ENCODE measurements at regions not wholly inside any gene's neighbourhood (a gene's known extent, or its start where the extent isn't known, plus 50 kb on each side); places are given as distances from the start of the nearest gene placed in this dataset.

GRCh38 chr14:44291366-44291915 is 215.6 kb downstream of the FSCB start:
- no peaks in the 10 kb centered on the region for H3K36me3 ChIP-seq
- TF ChIP-seq POLR2A (IDR thresholded peaks at IDR 0.05) = no peak
- no peak for TF ChIP-seq CTCF (IDR thresholded peaks at IDR 0.05 in 8 of 11, conservative IDR thresholded peaks at IDR 0.05 in 3 of 11)
- no peak for TF ChIP-seq POLR2AphosphoS5 (IDR thresholded peaks at IDR 0.05)
- H3K9me3 ChIP-seq = peaks cover 0 to 15% (median 5%) of the 10 kb centered on the region in 8 donors
- H3K27ac ChIP-seq = no peak overlapping the region
- WGBS, 5 donors = 73 to 82% (median 74%) methylated on average over 8 of the region's 8 CpGs
- no peak overlapping the region for H3K4me3 ChIP-seq
- intact Hi-C loops (cut with DNase I; ENCODE audit: low total_unique reads) = no loop called here
- H3K4me1 ChIP-seq = no peaks in the 10 kb centered on the region
- no peak for DNase-seq
- H3K27me3 ChIP-seq (replicated peaks in 1 of 7) = no peaks in the 10 kb centered on the region

- no peak overlapping the region for H3K4me3 ChIP-seq
- intact Hi-C loops (cut with DNase I; ENCODE audit: low total_unique reads) = no loop called here
- no peak for DNase-seq
- no peaks in the 10 kb centered on the region for H3K27me3 ChIP-seq (replicated peaks in 1 of 7)
- 87 to 92% (median 90%) methylated on average over 2 of the region's 2 CpGs for WGBS, 5 donors
- no peaks in the 10 kb centered on the region for H3K36me3 ChIP-seq
- H3K9me3 ChIP-seq = no peaks in the 10 kb centered on the region
- no peak overlapping the region for H3K27ac ChIP-seq
- no peaks in the 10 kb centered on the region for H3K4me1 ChIP-seq
- TF ChIP-seq POLR2A (IDR thresholded peaks at IDR 0.05) (no peak), CTCF (IDR thresholded peaks at IDR 0.05 in 8 of 11, conservative IDR thresholded peaks at IDR 0.05 in 3 of 11) (no peak)
Measured at GRCh38 chr14:44287858-44288257, 219.2 kb downstream of the FSCB start.

- Histone ChIP-seq H3K4me3 (no peak overlapping the region), H3K27me3 (replicated peaks in 1 of 7) (no peaks in the 10 kb centered on the region), H3K4me1 (no peaks in the 10 kb centered on the region), H3K36me3 (no peaks in the 10 kb centered on the region), H3K9me3 (no peaks in the 10 kb centered on the region), H3K27ac (no peak overlapping the region)
- intact Hi-C loops (cut with DNase I; ENCODE audit: low total_unique reads) = no loop called here
- TF ChIP-seq CTCF (IDR thresholded peaks at IDR 0.05 in 8 of 11, conservative IDR thresholded peaks at IDR 0.05 in 3 of 11) (no peak), POLR2A (IDR thresholded peaks at IDR 0.05) (no peak), POLR2AphosphoS5 (IDR thresholded peaks at IDR 0.05) (no peak)
- 65 to 88% (median 70%) methylated on average over 2 of the region's 2 CpGs for WGBS, 5 donors
- DNase-seq = no peak
Measured at GRCh38 chr14:44286201-44286600, 220.9 kb downstream of the FSCB start.

GRCh38 chr14:44283836-44284235 is 223.2 kb downstream of the FSCB start:
- 40 to 63% (median 54%) methylated on average over 1 of the region's 1 CpG for WGBS, 5 donors
- Histone ChIP-seq H3K27me3 (replicated peaks in 1 of 7) (no peaks in the 10 kb centered on the region), H3K36me3 (no peaks in the 10 kb centered on the region), H3K4me1 (no peaks in the 10 kb centered on the region), H3K9me3 (no peaks in the 10 kb centered on the region), H3K27ac (no peak overlapping the region), H3K4me3 (no peak overlapping the region)
- intact Hi-C loops (cut with DNase I; ENCODE audit: low total_unique reads) = no loop called here
- DNase-seq = no peak
- no peak for TF ChIP-seq POLR2A (IDR thresholded peaks at IDR 0.05)
- TF ChIP-seq POLR2AphosphoS5 (IDR thresholded peaks at IDR 0.05) = no peak
- no peak for TF ChIP-seq CTCF (IDR thresholded peaks at IDR 0.05 in 8 of 11, conservative IDR thresholded peaks at IDR 0.05 in 3 of 11)

Data from spleen (tissue), 11 donors.